ENCODE measurements at regions not wholly inside any gene's neighbourhood (a gene's known extent, or its start where the extent isn't known, plus 50 kb on each side); places are given as distances from the start of the nearest gene placed in this dataset.

- no peaks in the 10 kb centered on the region for H3K27me3 ChIP-seq (ENCODE audit: low read depth, low read length)
- no peak overlapping the region for H3K27ac ChIP-seq (ENCODE audit: low read length)
- H3K4me3 ChIP-seq (ENCODE audit: low read depth in 1 of 2, low read length in 2 of 2): no peak overlapping the region
- H3K4me1 ChIP-seq (ENCODE audit: control insufficient read depth in 1 of 2, insufficient read depth in 2 of 2, low read length in 2 of 2): no peaks in the 10 kb centered on the region
- H3K36me3 ChIP-seq (ENCODE audit: control insufficient read depth in 1 of 2, insufficient read depth in 2 of 2, low read length in 2 of 2): no peaks in the 10 kb centered on the region
- no peaks in the 10 kb centered on the region for H3K9me3 ChIP-seq (ENCODE audit: control insufficient read depth in 1 of 2, low read length in 2 of 2)
Observed at GRCh38 chr1:165147799-165148198, 208.7 kb downstream of the LMX1A start.

GRCh38 chr1:165144757-165145397, 211.6 kb downstream of the LMX1A start:
- Histone ChIP-seq H3K36me3 (ENCODE audit: control insufficient read depth in 1 of 2, insufficient read depth in 2 of 2, low read length in 2 of 2) (no peaks in the 10 kb centered on the region), H3K4me1 (ENCODE audit: control insufficient read depth in 1 of 2, insufficient read depth in 2 of 2, low read length in 2 of 2) (no peaks in the 10 kb centered on the region), H3K27ac (ENCODE audit: low read length) (no peak overlapping the region), H3K4me3 (ENCODE audit: low read depth in 1 of 2, low read length in 2 of 2) (no peak overlapping the region), H3K9me3 (ENCODE audit: control insufficient read depth in 1 of 2, low read length in 2 of 2) (no peaks in the 10 kb centered on the region), H3K27me3 (ENCODE audit: low read depth, low read length) (no peaks in the 10 kb centered on the region)

- Histone ChIP-seq H3K36me3 (ENCODE audit: control insufficient read depth in 1 of 2, insufficient read depth in 2 of 2, low read length in 2 of 2) (no peaks in the 10 kb centered on the region), H3K27me3 (ENCODE audit: low read depth, low read length) (no peaks in the 10 kb centered on the region), H3K4me1 (ENCODE audit: control insufficient read depth in 1 of 2, insufficient read depth in 2 of 2, low read length in 2 of 2) (no peaks in the 10 kb centered on the region), H3K9me3 (ENCODE audit: control insufficient read depth in 1 of 2, low read length in 2 of 2) (no peaks in the 10 kb centered on the region), H3K4me3 (ENCODE audit: low read depth in 1 of 2, low read length in 2 of 2) (no peak overlapping the region), H3K27ac (ENCODE audit: low read length) (no peak overlapping the region)
Observed at GRCh38 chr1:165143437-165144065, 213.0 kb downstream of the LMX1A start.

GRCh38 chr1:165138960-165139359, 217.6 kb downstream of the LMX1A start:
- Histone ChIP-seq H3K27ac (ENCODE audit: low read length) (no peak overlapping the region), H3K4me3 (ENCODE audit: low read depth in 1 of 2, low read length in 2 of 2) (no peak overlapping the region), H3K9me3 (ENCODE audit: control insufficient read depth in 1 of 2, low read length in 2 of 2) (no peaks in the 10 kb centered on the region), H3K27me3 (ENCODE audit: low read depth, low read length) (no peaks in the 10 kb centered on the region), H3K4me1 (ENCODE audit: control insufficient read depth in 1 of 2, insufficient read depth in 2 of 2, low read length in 2 of 2) (no peaks in the 10 kb centered on the region), H3K36me3 (ENCODE audit: control insufficient read depth in 1 of 2, insufficient read depth in 2 of 2, low read length in 2 of 2) (no peaks in the 10 kb centered on the region)

GRCh38 chr1:165137551-165138316, 218.8 kb downstream of the LMX1A start:
- Histone ChIP-seq H3K36me3 (ENCODE audit: control insufficient read depth in 1 of 2, insufficient read depth in 2 of 2, low read length in 2 of 2) (no peaks in the 10 kb centered on the region), H3K9me3 (ENCODE audit: control insufficient read depth in 1 of 2, low read length in 2 of 2) (no peaks in the 10 kb centered on the region), H3K27me3 (ENCODE audit: low read depth, low read length) (no peaks in the 10 kb centered on the region), H3K4me3 (ENCODE audit: low read depth in 1 of 2, low read length in 2 of 2) (no peak overlapping the region), H3K27ac (ENCODE audit: low read length) (no peak overlapping the region), H3K4me1 (ENCODE audit: control insufficient read depth in 1 of 2, insufficient read depth in 2 of 2, low read length in 2 of 2) (no peaks in the 10 kb centered on the region)

- H3K27ac ChIP-seq (ENCODE audit: low read length): no peak overlapping the region
- no peak overlapping the region for H3K4me3 ChIP-seq (ENCODE audit: low read depth in 1 of 2, low read length in 2 of 2)
- no peaks in the 10 kb centered on the region for H3K36me3 ChIP-seq (ENCODE audit: control insufficient read depth in 1 of 2, insufficient read depth in 2 of 2, low read length in 2 of 2)
- no peaks in the 10 kb centered on the region for H3K9me3 ChIP-seq (ENCODE audit: control insufficient read depth in 1 of 2, low read length in 2 of 2)
- H3K27me3 ChIP-seq (ENCODE audit: low read depth, low read length): no peaks in the 10 kb centered on the region
- no peaks in the 10 kb centered on the region for H3K4me1 ChIP-seq (ENCODE audit: control insufficient read depth in 1 of 2, insufficient read depth in 2 of 2, low read length in 2 of 2)
Observed at GRCh38 chr1:165134431-165134830, 222.1 kb downstream of the LMX1A start.

- Histone ChIP-seq H3K27ac (ENCODE audit: low read length) (no peak overlapping the region), H3K4me3 (ENCODE audit: low read depth in 1 of 2, low read length in 2 of 2) (no peak overlapping the region), H3K4me1 (ENCODE audit: control insufficient read depth in 1 of 2, insufficient read depth in 2 of 2, low read length in 2 of 2) (no peaks in the 10 kb centered on the region), H3K9me3 (ENCODE audit: control insufficient read depth in 1 of 2, low read length in 2 of 2) (no peaks in the 10 kb centered on the region), H3K27me3 (ENCODE audit: low read depth, low read length) (no peaks in the 10 kb centered on the region), H3K36me3 (ENCODE audit: control insufficient read depth in 1 of 2, insufficient read depth in 2 of 2, low read length in 2 of 2) (no peaks in the 10 kb centered on the region)
Observed at GRCh38 chr1:165129568-165130164, 226.8 kb downstream of the LMX1A start.

- no peaks in the 10 kb centered on the region for H3K9me3 ChIP-seq (ENCODE audit: control insufficient read depth in 1 of 2, low read length in 2 of 2)
- no peak overlapping the region for H3K4me3 ChIP-seq (ENCODE audit: low read depth in 1 of 2, low read length in 2 of 2)
- H3K4me1 ChIP-seq (ENCODE audit: control insufficient read depth in 1 of 2, insufficient read depth in 2 of 2, low read length in 2 of 2): no peaks in the 10 kb centered on the region
- H3K27ac ChIP-seq (ENCODE audit: low read length): no peak overlapping the region
- no peaks in the 10 kb centered on the region for H3K36me3 ChIP-seq (ENCODE audit: control insufficient read depth in 1 of 2, insufficient read depth in 2 of 2, low read length in 2 of 2)
- no peaks in the 10 kb centered on the region for H3K27me3 ChIP-seq (ENCODE audit: low read depth, low read length)
Observed at GRCh38 chr1:165124772-165125171, 231.7 kb downstream of the LMX1A start.

- Histone ChIP-seq H3K4me1 (ENCODE audit: control insufficient read depth in 1 of 2, insufficient read depth in 2 of 2, low read length in 2 of 2) (no peaks in the 10 kb centered on the region), H3K27ac (ENCODE audit: low read length) (no peak overlapping the region), H3K9me3 (ENCODE audit: control insufficient read depth in 1 of 2, low read length in 2 of 2) (no peaks in the 10 kb centered on the region), H3K4me3 (ENCODE audit: low read depth in 1 of 2, low read length in 2 of 2) (no peak overlapping the region), H3K36me3 (ENCODE audit: control insufficient read depth in 1 of 2, insufficient read depth in 2 of 2, low read length in 2 of 2) (no peaks in the 10 kb centered on the region), H3K27me3 (ENCODE audit: low read depth, low read length) (peaks cover 4% of the 10 kb centered on the region)
Observed at GRCh38 chr1:165119086-165119485, 237.4 kb downstream of the LMX1A start.

GRCh38 chr1:165117482-165117881, 239.0 kb downstream of the LMX1A start:
- Histone ChIP-seq H3K9me3 (ENCODE audit: control insufficient read depth in 1 of 2, low read length in 2 of 2) (no peaks in the 10 kb centered on the region), H3K4me1 (ENCODE audit: control insufficient read depth in 1 of 2, insufficient read depth in 2 of 2, low read length in 2 of 2) (no peaks in the 10 kb centered on the region), H3K4me3 (ENCODE audit: low read depth in 1 of 2, low read length in 2 of 2) (no peak overlapping the region), H3K36me3 (ENCODE audit: control insufficient read depth in 1 of 2, insufficient read depth in 2 of 2, low read length in 2 of 2) (no peaks in the 10 kb centered on the region), H3K27me3 (ENCODE audit: low read depth, low read length) (peaks cover 4% of the 10 kb centered on the region), H3K27ac (ENCODE audit: low read length) (no peak overlapping the region)

GRCh38 chr1:165116732-165117131, 239.8 kb downstream of the LMX1A start:
- H3K27ac ChIP-seq (ENCODE audit: low read length): no peak overlapping the region
- no peaks in the 10 kb centered on the region for H3K4me1 ChIP-seq (ENCODE audit: control insufficient read depth in 1 of 2, insufficient read depth in 2 of 2, low read length in 2 of 2)
- H3K4me3 ChIP-seq (ENCODE audit: low read depth in 1 of 2, low read length in 2 of 2): no peak overlapping the region
- H3K9me3 ChIP-seq (ENCODE audit: control insufficient read depth in 1 of 2, low read length in 2 of 2): no peaks in the 10 kb centered on the region
- no peaks in the 10 kb centered on the region for H3K36me3 ChIP-seq (ENCODE audit: control insufficient read depth in 1 of 2, insufficient read depth in 2 of 2, low read length in 2 of 2)
- peaks cover 4% of the 10 kb centered on the region for H3K27me3 ChIP-seq (ENCODE audit: low read depth, low read length)
